ENCODE measurements at regions not wholly inside any gene's neighbourhood (a gene's known extent, or its start where the extent isn't known, plus 50 kb on each side); places are given as distances from the start of the nearest gene placed in this dataset.

- DNase-seq (ENCODE audit: low spot score): no peak
Observed at GRCh38 chr11:30811226-30811755, 225.1 kb upstream of the MPPED2 start.

GRCh38 chr11:30810116-30810515 is 224.0 kb upstream of the MPPED2 start:
- DNase-seq (ENCODE audit: low spot score): no peak

DNA sequence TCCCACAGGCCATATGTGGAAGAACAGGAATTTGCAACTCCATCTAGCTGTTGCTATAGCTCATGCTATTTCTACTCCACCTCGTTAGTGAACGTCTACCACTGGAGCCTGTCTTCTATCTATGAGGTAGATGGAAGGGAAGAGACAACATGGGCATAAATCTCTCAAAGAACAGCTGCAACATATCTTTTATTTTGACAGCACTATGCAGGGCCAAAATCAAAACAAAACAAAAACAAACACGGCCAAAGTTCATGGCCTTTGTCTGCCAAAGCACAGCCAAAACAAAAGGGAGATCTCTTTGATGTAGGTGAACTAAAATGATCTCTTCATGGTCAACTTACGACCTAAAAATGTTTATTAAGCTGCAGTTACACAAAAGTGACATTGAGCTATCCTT is 215.2 kb upstream of the MPPED2 start:
- no peak for DNase-seq (ENCODE audit: low spot score)

- DNase-seq (ENCODE audit: low spot score): no peak
Observed at GRCh38 chr11:30800904-30801303, 214.8 kb upstream of the MPPED2 start.

GRCh38 chr11:30798547-30799236 is 212.5 kb upstream of the MPPED2 start:
- no peak for DNase-seq (ENCODE audit: low spot score)

GRCh38 chr11:30789270-30789669 is 203.1 kb upstream of the MPPED2 start:
- DNase-seq (ENCODE audit: low spot score): no peak

- no peak for DNase-seq (ENCODE audit: low spot score)
Observed at GRCh38 chr11:30788849-30789248, 202.7 kb upstream of the MPPED2 start.

GRCh38 chr11:30786256-30787110 is 200.3 kb upstream of the MPPED2 start:
- DNase-seq (ENCODE audit: low spot score): no peak

DNA sequence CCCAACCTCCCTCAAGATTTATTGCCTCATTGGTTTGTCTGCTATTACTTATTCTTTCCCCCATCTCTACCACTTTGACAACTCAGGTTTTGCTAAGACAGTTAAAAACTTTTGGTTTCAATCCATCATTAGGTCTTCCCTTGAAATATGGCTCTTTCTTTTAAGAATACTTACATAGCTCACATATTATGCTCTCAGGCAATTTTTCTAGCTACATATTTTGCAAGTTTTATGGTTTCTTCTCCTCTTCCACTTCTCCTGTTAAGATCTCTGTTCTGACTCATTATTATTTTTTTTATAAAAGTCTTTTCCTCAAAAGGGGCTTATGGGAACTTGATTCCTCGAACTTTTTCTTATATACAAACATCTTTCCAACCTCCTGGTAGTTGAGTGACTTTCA is 192.4 kb upstream of the MPPED2 start:
- no peak for DNase-seq (ENCODE audit: low spot score)

DNA sequence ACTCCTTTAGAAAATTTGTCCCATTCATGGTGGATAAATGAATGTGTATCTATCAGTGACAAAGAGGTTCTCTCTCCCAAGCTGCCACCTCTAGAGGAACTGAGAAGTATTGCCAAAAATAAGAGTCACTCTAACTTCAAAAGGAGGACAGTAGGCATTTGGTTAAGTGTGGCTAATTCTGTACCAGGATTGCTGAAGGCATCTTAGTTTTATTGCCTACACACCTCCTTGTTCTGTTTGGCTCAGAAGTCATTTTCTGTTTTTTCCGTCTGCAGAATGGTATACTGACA is 189.0 kb upstream of the MPPED2 start:
- DNase-seq (ENCODE audit: low spot score): no peak

GRCh38 chr11:30774496-30775232 is 188.5 kb upstream of the MPPED2 start:
- no peak for DNase-seq (ENCODE audit: low spot score)

GRCh38 chr11:30772908-30773307 is 186.8 kb upstream of the MPPED2 start:
- no peak for DNase-seq (ENCODE audit: low spot score)

DNA sequence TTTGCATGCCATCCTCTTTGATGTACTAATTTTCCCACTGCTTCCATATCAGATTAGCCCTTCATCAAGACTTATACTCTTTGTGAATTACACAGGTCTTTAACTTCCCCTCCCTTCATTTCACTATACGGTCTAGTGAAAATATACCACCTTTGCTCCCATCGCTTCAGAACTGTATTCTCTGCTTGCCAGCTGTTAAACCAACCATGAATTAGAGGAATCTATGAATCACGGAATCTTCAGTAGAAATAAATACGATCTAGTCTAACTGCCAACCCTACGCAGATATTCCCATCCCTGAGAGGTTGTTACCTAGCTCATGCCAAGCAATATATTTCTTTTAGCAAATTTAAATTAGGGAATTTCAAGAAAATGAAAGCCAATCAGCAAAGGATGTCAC is 177.8 kb upstream of the MPPED2 start:
- DNase-seq (ENCODE audit: low spot score): no peak

DNA sequence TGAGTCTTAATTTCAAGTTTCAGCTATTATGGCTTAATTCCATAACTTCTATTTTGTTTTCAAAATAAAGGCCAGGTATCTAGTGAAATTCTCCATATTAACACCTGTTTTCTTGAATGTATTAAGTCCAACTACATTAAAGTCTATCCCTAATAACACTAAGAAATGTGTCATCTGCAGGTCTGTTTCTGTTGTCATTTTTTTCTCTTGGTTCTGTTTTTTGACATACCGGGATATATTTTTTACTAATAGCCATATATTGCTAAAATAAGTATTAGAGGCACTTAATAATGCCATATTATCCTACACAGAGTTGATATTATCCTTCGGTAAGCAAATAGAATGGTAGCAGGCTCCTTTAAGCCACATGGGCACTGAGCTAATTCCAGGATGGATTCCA is 176.0 kb upstream of the MPPED2 start:
- DNase-seq (ENCODE audit: low spot score): no peak

DNA sequence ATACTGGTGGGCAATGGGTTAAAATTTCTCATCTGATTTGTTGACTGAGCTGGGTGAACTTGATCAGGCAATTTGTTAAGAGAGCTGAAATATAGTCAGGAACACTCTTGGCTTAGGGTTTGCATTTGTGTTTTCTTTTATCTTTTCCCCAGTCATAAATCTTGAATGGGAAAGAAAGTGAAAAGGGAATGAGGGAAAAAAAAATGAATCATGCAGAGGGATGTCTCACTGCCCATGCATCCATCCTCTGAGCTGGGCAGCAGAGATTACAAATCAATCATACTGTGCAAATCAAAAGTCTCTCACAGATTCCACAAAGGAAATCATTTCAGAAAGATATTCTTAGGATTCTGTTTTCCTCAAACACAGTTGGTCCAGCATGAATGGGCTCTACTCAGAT is 174.2 kb upstream of the MPPED2 start:
- DNase-seq (ENCODE audit: low spot score): no peak

DNA sequence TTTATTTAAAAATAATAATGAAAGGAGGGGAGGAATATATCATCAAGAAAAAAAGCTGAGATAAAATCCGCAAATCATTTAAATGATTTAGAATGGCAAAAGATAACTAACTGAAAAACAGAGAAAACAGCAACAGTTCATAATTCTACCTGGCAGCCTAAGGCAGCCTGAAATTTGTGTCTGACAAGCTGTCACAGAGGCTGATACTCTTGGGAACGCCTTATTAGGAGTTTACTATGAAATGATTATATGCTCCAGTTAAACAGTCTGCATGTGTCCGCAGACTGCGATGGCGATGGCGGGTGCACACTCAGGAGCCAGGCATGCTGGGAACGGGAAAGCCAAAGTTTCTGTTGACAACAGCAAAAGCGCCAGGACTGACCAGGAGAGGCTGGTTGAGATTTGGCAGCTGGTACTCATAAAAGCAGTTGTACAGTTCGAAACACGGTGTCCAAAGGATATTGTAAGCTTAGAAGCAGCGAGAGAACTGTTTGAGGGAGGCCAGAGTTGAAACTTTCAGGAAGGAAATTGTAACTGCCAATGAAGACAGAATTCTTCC is 172.9 kb upstream of the MPPED2 start:
- DNase-seq (ENCODE audit: low spot score): no peak

DNA sequence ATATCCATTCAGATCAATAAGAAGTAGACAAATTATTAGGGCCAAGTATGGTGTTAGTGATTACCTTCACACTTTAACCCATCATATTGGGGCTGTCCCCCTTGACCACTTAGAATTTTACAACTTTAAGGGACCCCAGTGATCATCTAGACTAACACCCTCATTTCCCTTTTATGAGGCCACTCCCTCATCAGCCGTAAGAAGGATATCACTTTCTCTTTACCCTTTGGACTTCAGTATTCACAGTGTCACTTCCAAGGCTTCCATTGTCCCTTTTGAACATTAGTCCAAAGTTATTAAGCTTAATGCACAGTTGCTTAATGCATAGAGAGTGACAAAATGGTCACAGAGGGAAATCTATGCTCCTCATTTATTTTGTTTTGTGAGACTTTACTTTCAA is 172.4 kb upstream of the MPPED2 start:
- DNase-seq (ENCODE audit: low spot score): no peak

- DNase-seq (ENCODE audit: low spot score): no peak
Observed at GRCh38 chr11:30758012-30758411, 171.9 kb upstream of the MPPED2 start.

- DNase-seq (ENCODE audit: low spot score): no peak
Observed at GRCh38 chr11:30753994-30754393, 167.8 kb upstream of the MPPED2 start.

DNA sequence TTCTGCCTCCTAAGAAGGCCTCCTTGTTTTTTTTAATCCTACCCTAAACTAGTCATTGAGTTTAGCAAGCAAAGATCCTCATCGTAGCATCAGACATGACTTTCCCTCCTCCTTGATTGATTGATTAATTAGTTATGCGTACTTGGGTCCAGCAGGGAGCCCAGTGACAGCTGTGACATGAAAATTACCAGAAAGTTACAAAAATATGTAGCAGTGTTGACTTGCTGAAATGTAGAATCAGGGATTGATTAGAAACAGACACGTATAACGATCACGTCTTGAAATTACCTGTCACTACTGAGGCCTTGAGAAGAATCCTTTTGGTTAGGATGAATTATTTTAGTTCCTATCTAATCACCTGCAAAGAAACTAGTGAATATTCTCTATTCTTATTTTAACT is 167.4 kb upstream of the MPPED2 start:
- DNase-seq (ENCODE audit: low spot score): no peak

DNA sequence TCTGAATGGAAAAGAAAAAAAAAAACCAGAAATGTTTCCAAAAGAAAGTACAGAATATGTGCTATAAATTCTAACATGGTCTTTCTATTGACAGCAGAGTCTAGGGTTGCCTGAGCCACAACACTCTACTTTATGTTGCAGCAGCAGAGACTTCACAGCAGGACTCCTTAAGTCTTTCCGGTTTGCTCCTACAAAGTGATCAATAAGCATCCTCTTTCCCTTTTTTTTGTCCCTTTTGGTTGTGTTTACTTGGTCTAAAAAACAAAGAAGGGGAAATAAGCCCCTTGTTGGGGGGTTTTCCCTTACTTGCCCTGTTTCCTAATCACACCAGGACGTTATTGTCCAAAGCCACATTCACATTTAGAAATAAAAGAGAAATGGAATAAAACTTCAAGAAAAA is 163.1 kb upstream of the MPPED2 start:
- DNase-seq (ENCODE audit: low spot score): no peak

DNA sequence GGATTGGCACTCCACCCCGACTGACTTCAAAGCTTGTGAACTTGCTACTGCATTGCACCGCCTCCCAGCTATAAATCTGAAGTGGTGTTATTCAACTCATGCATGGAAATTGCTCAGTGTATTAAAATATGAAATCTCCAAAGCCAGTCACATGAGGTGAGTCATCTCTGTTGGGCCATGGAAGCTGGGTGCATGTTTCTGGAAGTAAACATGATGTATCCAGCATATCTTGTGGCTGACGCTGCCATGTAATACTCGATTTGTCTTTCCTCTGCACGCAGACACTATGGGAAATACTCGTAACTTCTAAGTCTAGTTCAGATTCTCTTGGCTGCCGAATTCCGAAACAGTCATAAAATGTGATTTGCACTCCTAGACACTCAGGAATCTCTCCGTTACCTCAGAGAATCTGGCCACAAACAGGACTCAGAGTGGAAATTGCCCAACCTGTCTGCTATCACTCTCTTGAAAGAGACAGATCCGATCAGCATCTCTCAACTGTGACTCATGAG is 154.9 kb upstream of the MPPED2 start:
- no peak for DNase-seq (ENCODE audit: low spot score)

All from RKO (cell line).